Body of pancreas (tissue), 4 donors: ENCODE measurements at regions not wholly inside any gene's neighbourhood (a gene's known extent, or its start where the extent isn't known, plus 50 kb on each side); places are given as distances from the start of the nearest gene placed in this dataset.

ENCODE experiments used
- ATAC-seq: fragments of 150-250 bp; one replicate; pipeline ENCODE4 v1.9.1; 2016
- DNase-seq, 4 donors: peaks; one replicate each; pipeline ENCODE4 v3.0.0-alpha.2; 2019
- H3K27ac ChIP-seq, 4 donors: fragments of 200-600 bp; sonication (generic); 1 replicate in 3 of 4; 2 replicates in 1 of 4; pipeline versions ENCODE4 v1.5.1 to v1.6.1; 2016 to 2019; ENCODE audit warnings: mild to moderate bottlenecking in 1 of 4, mixed read lengths in 1 of 4, moderate library complexity in 1 of 4
- H3K27me3 ChIP-seq, 2 donors: fragments of 200-600 bp; sonication (generic); one replicate each; pipeline ENCODE4 v1.6.0; 2016; ENCODE audit warnings: mild to moderate bottlenecking in 1 of 2
- H3K36me3 ChIP-seq, 2 donors: fragments of 200-600 bp; sonication (generic); replicated peaks in 1 of 2; 2 replicates each; pipeline ENCODE4 v1.5.1; 2016; ENCODE audit warnings: low read depth in 2 of 2; ENCODE audit not compliant: insufficient read depth in 1 of 2
- H3K4me1 ChIP-seq: fragments of 200-600 bp; sonication (generic); one replicate; pipeline ENCODE4 v1.6.0; 2016
- H3K4me3 ChIP-seq, 2 donors: fragments of 200-600 bp; sonication (generic); 1 replicate in 1 of 2; 2 replicates in 1 of 2; pipeline ENCODE4 v1.5.1; 2016 to 2019
- H3K9me3 ChIP-seq, 3 donors: fragments of 200-600 bp; sonication (generic); 1 replicate in 2 of 3; 2 replicates in 1 of 3; pipeline ENCODE4 v1.5.1; 2016
- CTCF ChIP-seq, 7 experiments: fragments of 450-650 bp in 4 of 7; fragments of 200-600 bp in 3 of 7; sonication (generic) in 3 of 7; IDR thresholded peaks; one replicate each; pipeline ENCODE4 v1.5.1; 2016 to 2019; ENCODE audit warnings: antibody characterized with exemption in 7 of 7
- POLR2A ChIP-seq, 3 donors: fragments of 450-650 bp; IDR thresholded peaks; one replicate each; pipeline ENCODE4 v1.6.1; 2016; ENCODE audit warnings: antibody characterized with exemption in 3 of 3, mild to moderate bottlenecking in 2 of 3
- WGBS, 2 donors: methylation state at CpG; one replicate each; pipeline ENCODE4 v1.1.5; 2017; 5-methylcytosine and 5-hydroxymethylcytosine counted together
- intact Hi-C: fragments of 100-400 bp; cut with DNase I; formaldehyde crosslinking; loops from one replicate; pipeline ENCODE4 v1.15.1; 2023

DNA sequence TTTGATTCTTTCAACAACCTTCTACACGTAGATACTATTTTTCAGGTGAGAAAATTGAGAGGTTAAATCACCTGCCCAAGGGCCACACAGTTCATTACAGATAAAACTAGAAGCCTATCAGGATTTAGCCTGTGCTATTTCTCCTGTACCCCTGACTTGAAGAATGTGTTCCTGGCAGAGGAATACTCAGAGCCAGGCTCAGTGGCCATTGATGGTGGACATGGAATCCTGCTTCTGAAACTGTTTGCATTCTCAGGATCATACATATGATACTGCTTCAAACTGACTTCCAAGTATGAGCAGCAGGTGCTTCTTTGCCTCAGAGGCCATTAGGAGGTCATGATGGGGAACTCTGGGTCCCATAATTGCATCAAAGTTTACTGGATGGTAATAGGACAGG lies 348.6 kb downstream of the ADRA2A start:
- DNase-seq, result no peak
- intact Hi-C loops, result no loop called here
- Histone ChIP-seq H3K4me1 (no peaks in the 10 kb centered on the region), H3K27ac (no peak overlapping the region), H3K9me3 (no peaks in the 10 kb centered on the region), H3K4me3 (no peak overlapping the region), H3K27me3 (no peaks in the 10 kb centered on the region), H3K36me3 (no peaks in the 10 kb centered on the region)
- no peak for ATAC-seq
- 56 to 57% methylated on average over 1 of the region's 1 CpG for WGBS, 2 donors
- TF ChIP-seq POLR2A (IDR thresholded peaks at IDR 0.05) (no peak), CTCF (IDR thresholded peaks at IDR 0.05) (no peak)

DNA sequence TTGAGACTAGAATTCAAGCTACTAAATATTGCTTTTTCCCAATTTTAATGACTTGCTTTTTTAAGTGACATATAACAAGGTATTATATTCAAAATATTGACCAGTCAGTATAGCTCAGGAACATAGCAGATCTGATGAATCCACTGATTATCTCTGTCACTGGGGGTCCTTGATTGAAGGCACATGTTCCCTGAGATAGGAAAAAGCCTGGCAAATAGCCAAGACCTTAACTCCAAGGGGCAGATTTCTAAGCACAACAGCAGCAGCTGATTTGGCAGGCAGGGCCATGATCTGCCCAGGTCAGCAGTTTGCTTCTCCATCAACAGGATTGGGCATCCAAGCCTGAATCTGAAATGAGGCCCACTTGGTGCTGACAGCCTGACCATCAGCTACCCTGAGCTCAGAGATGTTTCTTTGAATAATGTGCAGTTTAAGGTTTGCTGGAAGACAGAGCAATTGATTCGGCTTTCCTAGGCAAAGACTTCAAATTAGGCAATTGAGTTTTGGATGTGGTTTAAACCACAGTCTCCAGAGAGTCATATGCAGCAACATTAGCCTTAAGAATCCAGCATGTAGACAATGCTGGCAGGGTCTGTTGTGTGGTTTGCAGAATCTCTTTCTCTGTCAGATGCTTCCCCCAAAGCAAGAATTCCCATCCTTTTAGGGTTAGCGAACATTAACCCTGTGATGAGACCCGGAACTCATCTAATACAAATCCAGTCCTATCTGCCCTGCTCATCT lies 352.6 kb downstream of the ADRA2A start:
- H3K36me3 ChIP-seq, result no peaks in the 10 kb centered on the region
- no peak overlapping the region for H3K27ac ChIP-seq
- no peak for ATAC-seq
- intact Hi-C loops, result no loop called here
- H3K9me3 ChIP-seq, result no peaks in the 10 kb centered on the region
- peak in 1 of 4 donors; percentile 6 for DNase-seq
- TF ChIP-seq CTCF (IDR thresholded peaks at IDR 0.05) (no peak), POLR2A (IDR thresholded peaks at IDR 0.05) (no peak)
- no peak overlapping the region for H3K4me3 ChIP-seq
- WGBS, 2 donors, result 90% methylated on average over 3 of the region's 3 CpGs
- no peaks in the 10 kb centered on the region for H3K27me3 ChIP-seq
- no peaks in the 10 kb centered on the region for H3K4me1 ChIP-seq

GRCh38 chr10:111430070-111430469 lies 353.2 kb downstream of the ADRA2A start:
- Histone ChIP-seq H3K27me3 (no peaks in the 10 kb centered on the region), H3K4me3 (no peak overlapping the region), H3K4me1 (no peaks in the 10 kb centered on the region), H3K9me3 (no peaks in the 10 kb centered on the region), H3K36me3 (no peaks in the 10 kb centered on the region), H3K27ac (no peak overlapping the region)
- ATAC-seq (no peak), DNase-seq (no peak)
- intact Hi-C loops, result no loop called here
- TF ChIP-seq CTCF (IDR thresholded peaks at IDR 0.05) (no peak), POLR2A (IDR thresholded peaks at IDR 0.05) (no peak)
- 83 to 100% methylated on average over 1 of the region's 1 CpG for WGBS, 2 donors

- H3K4me3 ChIP-seq, result no peak overlapping the region
- TF ChIP-seq CTCF (IDR thresholded peaks at IDR 0.05) (no peak), POLR2A (IDR thresholded peaks at IDR 0.05) (no peak)
- H3K36me3 ChIP-seq, result no peaks in the 10 kb centered on the region
- no peaks in the 10 kb centered on the region for H3K27me3 ChIP-seq
- ATAC-seq (no peak), DNase-seq (no peak)
- intact Hi-C loops, result no loop called here
- no peak overlapping the region for H3K27ac ChIP-seq
- H3K9me3 ChIP-seq, result no peaks in the 10 kb centered on the region
- no peaks in the 10 kb centered on the region for H3K4me1 ChIP-seq
Measured at GRCh38 chr10:111432588-111432987, 355.8 kb downstream of the ADRA2A start.

GRCh38 chr10:111435871-111436270 lies 359.0 kb downstream of the ADRA2A start:
- H3K36me3 ChIP-seq, result no peaks in the 10 kb centered on the region
- no peaks in the 10 kb centered on the region for H3K27me3 ChIP-seq
- no peaks in the 10 kb centered on the region for H3K4me1 ChIP-seq
- no peak overlapping the region for H3K4me3 ChIP-seq
- 52 to 54% methylated on average over 1 of the region's 1 CpG for WGBS, 2 donors
- TF ChIP-seq CTCF (IDR thresholded peaks at IDR 0.05), result no peak
- TF ChIP-seq POLR2A (IDR thresholded peaks at IDR 0.05), result no peak
- DNase-seq (no peak), ATAC-seq (no peak)
- no peak overlapping the region for H3K27ac ChIP-seq
- no peaks in the 10 kb centered on the region for H3K9me3 ChIP-seq
- intact Hi-C loops, result no loop called here
